IPS DF 4.7 (cell line): ENCODE measurements at regions not wholly inside any gene's neighbourhood (a gene's known extent, or its start where the extent isn't known, plus 50 kb on each side); places are given as distances from the start of the nearest gene placed in this dataset.

Experiments used
- DNase-seq: peaks from one replicate; pipeline ENCODE4 v3.0.0-alpha.2; 2013; ENCODE audit warnings: low spot score; ENCODE audit errors: extremely low read depth

GRCh38 chr2:67462738-67463496, 65.8 kb downstream of the ETAA1 start:
- DNase-seq: no peak

GRCh38 chr2:67463810-67464209, 66.7 kb downstream of the ETAA1 start:
- DNase-seq: no peak

GRCh38 chr2:67465623-67466022, 68.5 kb downstream of the ETAA1 start:
- DNase-seq: no peak

- no peak for DNase-seq
Observed at GRCh38 chr2:67466734-67467133, 69.6 kb downstream of the ETAA1 start.

- DNase-seq: no peak
Observed at GRCh38 chr2:67471681-67472080, 74.5 kb downstream of the ETAA1 start.

GRCh38 chr2:67476809-67477790, 80.0 kb downstream of the ETAA1 start:
- no peak for DNase-seq

- no peak for DNase-seq
Observed at GRCh38 chr2:67479261-67479660, 82.1 kb downstream of the ETAA1 start.

- DNase-seq: no peak
Observed at GRCh38 chr2:67485431-67485830, 88.3 kb downstream of the ETAA1 start.

GRCh38 chr2:67486041-67486796, 89.1 kb downstream of the ETAA1 start:
- DNase-seq: no peak

- DNase-seq: no peak
Observed at GRCh38 chr2:67487993-67488392, 90.9 kb downstream of the ETAA1 start.

- DNase-seq: no peak
Observed at GRCh38 chr2:67489396-67489795, 92.3 kb downstream of the ETAA1 start.

- no peak for DNase-seq
Observed at GRCh38 chr2:67498931-67499330, 101.8 kb downstream of the ETAA1 start.

GRCh38 chr2:67499989-67500388, 102.9 kb downstream of the ETAA1 start:
- no peak for DNase-seq

GRCh38 chr2:67500541-67500940, 103.4 kb downstream of the ETAA1 start:
- DNase-seq: no peak

- no peak for DNase-seq
Observed at GRCh38 chr2:67502346-67503065, 105.4 kb downstream of the ETAA1 start.

- DNase-seq: no peak
Observed at GRCh38 chr2:67503066-67503795, 106.1 kb downstream of the ETAA1 start.

GRCh38 chr2:67510745-67511144, 113.6 kb downstream of the ETAA1 start:
- no peak for DNase-seq

GRCh38 chr2:67514515-67514914, 117.4 kb downstream of the ETAA1 start:
- DNase-seq: no peak

- DNase-seq: no peak
Observed at GRCh38 chr2:67515056-67515455, 117.9 kb downstream of the ETAA1 start.

GRCh38 chr2:67515538-67515937, 118.4 kb downstream of the ETAA1 start:
- no peak for DNase-seq
